VCaP (cell line): ENCODE measurements at regions not wholly inside any gene's neighbourhood (a gene's known extent, or its start where the extent isn't known, plus 50 kb on each side); places are given as distances from the start of the nearest gene placed in this dataset.
"Not testable (repeated sequence)": the region's sequence is repeated elsewhere in the genome, so short reads cannot be mapped to it uniquely, and the experiment has no call there.

ENCODE experiments used
- H3K27ac ChIP-seq: fragments of 450-650 bp; 2 replicates; pipeline ENCODE4 v1.5.1; 2017
- CTCF ChIP-seq: fragments of 450-650 bp; conservative IDR thresholded peaks from 2 replicates; pipeline ENCODE4 v1.5.1; 2017; ENCODE audit warnings: mild to moderate bottlenecking, moderate library complexity

GRCh38 chr11:91011503-91011902 lies 788.7 kb upstream of the CHORDC1 start:
- no peak overlapping the region for H3K27ac ChIP-seq
- no peak for TF ChIP-seq CTCF

GRCh38 chr11:91005458-91005857 lies 782.6 kb upstream of the CHORDC1 start:
- H3K27ac ChIP-seq, result no peak overlapping the region
- TF ChIP-seq CTCF, result no peak

GRCh38 chr11:90997241-90997640 lies 774.4 kb upstream of the CHORDC1 start:
- no peak overlapping the region for H3K27ac ChIP-seq
- TF ChIP-seq CTCF, result no peak

GRCh38 chr11:90972159-90972558 lies 749.3 kb upstream of the CHORDC1 start:
- not testable (repeated sequence) for H3K27ac ChIP-seq

- no peak for TF ChIP-seq CTCF
- no peak overlapping the region for H3K27ac ChIP-seq
These were observed 725.1 kb upstream of the CHORDC1 start for GRCh38 chr11:90947930-90948329.

GRCh38 chr11:90930252-90930651 lies 707.4 kb upstream of the CHORDC1 start:
- no peak for TF ChIP-seq CTCF
- no peak overlapping the region for H3K27ac ChIP-seq

GRCh38 chr11:90919332-90919731 lies 696.5 kb upstream of the CHORDC1 start:
- H3K27ac ChIP-seq, result no peak overlapping the region
- TF ChIP-seq CTCF, result no peak

GRCh38 chr11:90916706-90917105 lies 693.9 kb upstream of the CHORDC1 start:
- no peak overlapping the region for H3K27ac ChIP-seq
- no peak for TF ChIP-seq CTCF
